Stimulated activated CD8-positive, alpha-beta memory T cell treated with anti-CD3 and anti-CD28 coated beads, Interleukin-7, amount 100 ng/mL, for 24 hours (primary cell): ENCODE measurements at regions not wholly inside any gene's neighbourhood (a gene's known extent, or its start where the extent isn't known, plus 50 kb on each side); places are given as distances from the start of the nearest gene placed in this dataset.
"Not testable (repeated sequence)": the region's sequence is repeated elsewhere in the genome, so short reads cannot be mapped to it uniquely, and the experiment has no call there.

Experiments used
- DNase-seq: peaks from one replicate; pipeline ENCODE4 v3.0.0-alpha.2; 2020; ENCODE audit warnings: low read depth

DNA sequence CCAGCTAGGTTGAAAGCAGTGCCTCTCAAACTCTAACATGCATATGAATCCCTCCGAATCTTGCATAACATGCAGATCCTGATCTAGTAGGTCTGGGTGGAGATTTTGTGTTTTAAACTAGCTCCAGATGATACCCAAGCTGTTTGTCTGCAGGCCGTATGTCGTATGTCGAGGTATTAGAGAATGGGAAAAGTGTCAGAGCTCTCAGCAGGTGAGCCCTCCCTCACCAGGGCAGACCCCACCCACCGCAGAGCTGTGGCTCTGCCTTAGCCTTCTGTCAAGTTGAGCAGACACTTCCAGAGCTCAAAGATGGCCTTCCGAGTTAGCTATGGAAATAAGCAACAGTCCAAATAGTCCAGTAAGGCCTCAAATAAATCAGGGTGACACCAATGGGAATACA, 83.2 kb upstream of the MAP3K1 start:
- no peak for DNase-seq

GRCh38 chr5:56731473-56731872, 83.9 kb upstream of the MAP3K1 start:
- DNase-seq: not testable (repeated sequence)

GRCh38 chr5:56729488-56729887, 85.9 kb upstream of the MAP3K1 start:
- no peak for DNase-seq

DNA sequence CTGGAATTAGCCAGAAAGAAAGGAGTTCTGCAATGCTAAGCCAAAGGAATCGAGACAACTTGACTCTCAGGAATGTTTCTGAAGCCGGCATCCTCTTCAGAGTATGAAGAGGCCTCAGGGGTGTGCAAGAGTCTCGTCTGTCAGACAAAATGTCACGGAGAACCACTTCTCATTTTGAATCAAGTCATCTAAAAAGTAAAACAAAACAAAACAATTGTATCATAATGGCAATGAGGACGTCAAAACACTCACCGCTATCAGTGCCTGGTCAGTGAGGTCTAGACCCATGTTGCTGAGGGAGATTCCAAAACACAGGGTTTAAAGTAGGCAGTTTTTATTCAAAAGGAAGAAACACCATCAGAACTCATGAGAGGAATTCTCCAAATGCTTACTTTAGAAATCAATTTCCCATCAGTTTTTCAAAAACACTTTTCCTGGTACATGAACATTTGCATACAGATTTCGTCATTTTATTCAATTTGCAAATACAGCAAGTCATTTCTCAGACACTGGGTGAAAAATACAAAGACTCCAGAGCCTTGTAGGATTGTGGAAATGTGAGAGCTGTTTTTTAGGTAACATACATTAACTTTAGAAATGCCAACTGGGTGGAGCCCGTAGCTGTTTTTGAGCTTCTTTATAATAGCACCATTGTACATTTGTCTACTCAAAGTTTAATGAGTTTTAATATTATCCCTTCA, 89.5 kb upstream of the MAP3K1 start:
- no peak for DNase-seq

GRCh38 chr5:56724857-56725256, 90.5 kb upstream of the MAP3K1 start:
- DNase-seq: not testable (repeated sequence)

DNA sequence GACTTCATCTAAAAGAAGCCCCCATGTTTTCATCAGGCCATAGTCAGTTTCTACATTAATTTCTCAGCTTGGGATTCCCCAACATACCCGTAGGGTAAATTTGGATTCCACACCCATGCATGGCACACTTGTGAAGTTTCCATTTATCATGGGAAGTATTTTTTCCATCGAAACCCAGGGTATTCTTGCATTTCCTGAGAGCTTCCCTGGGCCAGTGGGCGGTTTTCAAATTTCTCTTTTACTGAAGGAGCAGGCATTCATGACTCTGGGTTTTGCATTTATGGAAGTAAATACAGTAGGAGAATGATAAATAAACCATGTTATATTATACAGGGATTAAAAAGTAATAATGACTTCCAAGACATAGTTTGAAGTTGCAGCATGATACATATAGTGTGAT, 93.0 kb upstream of the MAP3K1 start:
- DNase-seq: no peak

DNA sequence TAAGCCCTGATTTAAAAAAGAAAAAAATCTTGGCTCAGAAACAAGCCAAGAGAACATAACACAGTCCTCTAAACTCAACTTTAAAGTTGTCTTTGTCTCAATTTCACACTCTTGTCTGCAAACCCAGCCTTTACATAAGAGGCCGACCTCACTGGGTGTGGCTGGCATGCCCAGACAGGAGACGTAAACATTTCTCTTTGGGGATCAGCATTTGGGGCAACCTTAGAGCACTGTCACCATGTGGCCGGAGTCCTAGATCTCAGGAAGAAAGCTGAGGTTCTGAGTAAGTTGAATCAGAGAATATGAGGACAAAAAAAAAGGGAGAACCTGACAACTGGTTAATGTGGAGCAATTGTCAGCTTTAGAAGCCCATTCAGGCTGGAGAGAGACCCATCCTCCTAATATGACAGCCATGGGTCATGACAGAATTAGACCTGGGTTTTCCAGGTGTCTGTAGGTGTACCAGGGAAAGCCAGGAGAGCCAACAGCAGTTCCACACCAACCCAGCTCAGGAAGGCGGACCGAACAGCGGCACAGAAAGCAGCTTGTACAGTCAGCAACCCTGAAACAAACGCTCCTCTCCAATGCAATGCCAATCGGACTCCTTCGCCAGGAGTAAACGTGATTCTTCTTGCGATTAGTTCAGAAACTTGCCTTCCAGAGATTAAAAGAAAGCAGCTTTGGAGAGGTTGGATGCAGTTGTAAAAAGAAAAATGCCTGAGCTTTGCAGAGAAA, 97.9 kb upstream of the MAP3K1 start:
- no peak for DNase-seq

GRCh38 chr5:56715986-56716385, 99.4 kb upstream of the MAP3K1 start:
- DNase-seq: no peak

DNA sequence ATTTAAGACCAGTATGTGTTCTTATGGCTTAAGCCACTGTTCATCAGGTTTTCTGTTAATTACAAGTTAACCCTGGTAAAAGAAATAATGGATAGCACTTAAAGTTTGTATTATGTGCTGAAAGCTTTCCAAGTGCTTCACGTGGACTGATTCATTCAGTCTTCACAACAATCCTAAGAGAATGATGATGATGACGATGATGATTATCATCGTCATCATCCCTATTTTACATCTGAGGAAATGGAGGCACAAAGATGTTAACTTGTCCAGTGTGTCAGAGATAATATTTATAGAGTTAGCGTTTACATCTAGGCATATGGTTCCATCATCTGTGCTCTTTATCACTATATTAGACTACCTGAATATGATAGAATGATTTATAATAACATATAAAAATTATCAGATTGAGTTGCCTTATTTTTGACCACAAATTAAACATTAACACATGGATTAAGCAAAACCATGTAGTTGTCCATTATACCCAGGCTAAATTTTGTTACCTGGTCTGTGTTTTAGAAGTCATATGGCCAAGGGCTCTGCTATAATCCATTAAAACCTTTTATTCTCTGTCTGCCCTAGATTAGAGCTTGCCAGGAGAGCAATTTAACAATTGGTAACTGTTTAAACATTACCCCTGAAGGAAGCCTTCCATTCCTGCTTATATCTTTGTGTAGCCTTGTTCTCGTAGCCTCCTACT, 102.3 kb upstream of the MAP3K1 start:
- no peak for DNase-seq

- no peak for DNase-seq
Observed at GRCh38 chr5:56710826-56711590, 104.3 kb upstream of the MAP3K1 start.

- no peak for DNase-seq
Observed at GRCh38 chr5:56706504-56706903, 108.8 kb upstream of the MAP3K1 start.

DNA sequence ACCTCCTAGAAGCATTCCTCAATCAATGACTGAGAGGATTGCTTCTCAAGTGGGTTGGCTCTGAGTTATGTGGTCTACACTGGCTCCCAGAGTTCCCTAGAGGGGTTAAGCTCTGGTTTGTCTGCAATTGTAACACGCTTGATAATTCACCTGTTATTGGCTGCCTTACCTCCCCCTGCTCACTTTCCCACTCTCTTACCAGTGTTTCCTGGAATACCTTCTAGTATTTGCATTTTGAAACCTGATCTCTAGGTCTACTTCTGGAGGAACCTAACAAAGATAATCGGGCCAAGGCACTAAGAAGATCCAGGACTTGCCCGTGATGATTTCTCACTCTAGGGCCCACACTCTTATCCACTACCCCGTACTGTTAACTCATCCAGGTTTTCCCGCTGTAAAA, 110.1 kb upstream of the MAP3K1 start:
- no peak for DNase-seq

GRCh38 chr5:56703952-56704351, 111.4 kb upstream of the MAP3K1 start:
- DNase-seq: no peak

- no peak for DNase-seq
Observed at GRCh38 chr5:56700711-56701110, 114.6 kb upstream of the MAP3K1 start.

- no peak for DNase-seq
Observed at GRCh38 chr5:56699538-56699937, 115.8 kb upstream of the MAP3K1 start.

DNA sequence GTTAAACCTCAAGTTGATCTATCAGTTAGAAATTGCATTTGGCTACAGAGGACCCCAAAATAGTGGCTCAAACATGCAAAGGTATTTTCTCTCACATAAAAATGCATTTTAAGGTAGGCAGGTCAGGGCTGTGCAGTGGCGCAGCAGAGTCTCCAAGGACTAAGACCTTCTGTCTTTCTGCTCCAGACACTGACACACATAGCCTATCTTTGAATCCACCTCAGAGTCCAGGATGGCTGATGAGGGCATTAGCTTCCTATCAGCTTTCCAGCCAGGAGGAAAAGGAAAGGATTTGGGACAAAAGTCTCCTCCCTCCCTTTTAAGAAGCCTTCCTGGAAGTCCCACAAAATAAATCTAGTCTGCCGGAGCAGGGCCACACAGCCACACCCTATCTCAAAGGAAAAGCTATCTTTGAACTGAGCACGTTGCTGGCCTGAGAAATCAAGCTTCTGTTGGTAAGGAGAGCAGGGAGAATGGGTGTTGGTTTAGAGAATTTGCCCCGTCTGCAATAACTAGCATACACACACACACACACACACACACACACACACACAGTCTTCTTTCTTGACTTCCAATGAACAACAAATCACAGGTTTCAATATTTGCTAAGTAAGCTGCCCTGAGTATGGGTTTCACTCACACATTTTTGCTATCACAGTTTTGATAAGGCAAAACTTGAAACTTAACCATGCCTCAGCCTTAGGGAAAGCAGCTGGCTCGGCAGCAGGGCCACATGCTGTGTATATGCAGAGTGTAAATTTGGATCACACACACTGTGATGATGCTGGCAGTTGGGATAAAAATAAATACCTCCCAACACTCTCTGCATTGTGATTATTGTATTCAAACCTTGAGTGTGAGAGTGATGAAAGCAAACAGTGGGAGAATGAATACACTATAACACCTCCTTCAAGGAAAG, 116.6 kb upstream of the MAP3K1 start:
- no peak for DNase-seq

GRCh38 chr5:56696900-56697299, 118.4 kb upstream of the MAP3K1 start:
- DNase-seq: no peak

- peak; percentile 23 for DNase-seq
Observed at GRCh38 chr5:56693220-56693579, 122.1 kb upstream of the MAP3K1 start.

DNA sequence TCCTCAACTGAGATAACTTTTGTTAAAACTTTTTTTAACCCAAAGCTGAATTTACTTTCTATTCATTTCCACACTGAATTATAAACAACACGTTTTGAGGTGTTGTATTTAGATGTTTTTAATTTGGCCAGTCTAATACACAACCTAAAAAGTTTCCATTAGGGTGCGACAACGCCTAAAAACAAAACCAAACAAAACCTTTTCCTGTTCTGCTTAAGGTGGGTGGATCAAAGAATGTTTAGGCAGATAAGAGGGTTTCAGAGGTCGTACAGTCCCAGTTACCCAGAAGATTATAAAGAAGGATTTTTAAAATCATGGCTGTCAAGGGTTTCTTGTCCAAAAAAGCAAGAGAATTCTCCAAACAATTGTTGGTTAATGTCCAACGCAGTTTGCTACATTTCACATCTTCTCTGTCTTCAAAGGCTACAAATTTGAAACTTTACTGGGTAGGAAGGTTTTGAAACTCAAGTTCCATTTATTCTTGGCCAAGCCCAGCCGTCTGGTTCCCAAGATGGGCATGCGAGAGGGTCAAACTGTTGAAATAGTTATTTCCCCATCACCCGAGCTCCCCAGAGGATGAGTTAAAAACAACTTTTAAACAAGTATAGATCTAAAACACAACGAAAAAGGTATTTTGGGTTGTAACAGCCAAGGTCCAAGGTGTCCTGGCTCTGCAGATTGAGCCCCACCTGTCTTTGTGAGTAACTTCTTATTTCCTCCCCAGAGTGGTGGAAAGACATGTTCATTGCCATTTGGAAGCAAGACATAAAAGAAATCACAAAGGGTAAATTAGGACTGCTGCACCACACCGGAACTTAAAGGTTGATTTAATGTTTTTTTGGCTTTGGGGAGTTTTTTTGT, 122.8 kb upstream of the MAP3K1 start:
- no peak for DNase-seq

- no peak for DNase-seq
Observed at GRCh38 chr5:56688402-56688801, 126.9 kb upstream of the MAP3K1 start.
